Left hindlimb (tissue), 1 donor: ENCODE measurements at regions not wholly inside any gene's neighbourhood (a gene's known extent, or its start where the extent isn't known, plus 50 kb on each side); places are given as distances from the start of the nearest gene placed in this dataset.
"Not testable (repeated sequence)": the region's sequence is repeated elsewhere in the genome, so short reads cannot be mapped to it uniquely, and the experiment has no call there.

ENCODE experiments used
- DNase-seq: peaks from one replicate; pipeline ENCODE4 v3.0.0-alpha.2; 2018

DNA sequence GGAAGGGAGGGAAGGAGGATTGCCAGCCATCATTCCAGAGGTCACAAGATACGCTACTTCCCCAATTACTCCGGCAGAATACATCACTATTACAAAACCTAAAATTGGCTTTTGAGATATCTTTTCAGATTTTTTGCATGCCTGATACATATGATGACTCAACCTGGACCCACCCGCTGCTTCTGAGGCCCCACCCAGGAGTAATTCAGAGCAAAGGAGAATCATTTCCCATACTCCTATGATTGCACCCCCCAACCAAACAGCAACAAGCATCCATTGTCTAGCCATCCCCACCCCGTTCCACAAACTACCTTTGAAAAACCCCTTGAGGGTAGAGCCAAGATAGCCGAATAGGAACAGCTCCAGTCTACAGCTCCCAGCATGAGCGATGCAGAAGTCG, 163.5 kb upstream of the GJE1 start:
- DNase-seq: no peak

DNA sequence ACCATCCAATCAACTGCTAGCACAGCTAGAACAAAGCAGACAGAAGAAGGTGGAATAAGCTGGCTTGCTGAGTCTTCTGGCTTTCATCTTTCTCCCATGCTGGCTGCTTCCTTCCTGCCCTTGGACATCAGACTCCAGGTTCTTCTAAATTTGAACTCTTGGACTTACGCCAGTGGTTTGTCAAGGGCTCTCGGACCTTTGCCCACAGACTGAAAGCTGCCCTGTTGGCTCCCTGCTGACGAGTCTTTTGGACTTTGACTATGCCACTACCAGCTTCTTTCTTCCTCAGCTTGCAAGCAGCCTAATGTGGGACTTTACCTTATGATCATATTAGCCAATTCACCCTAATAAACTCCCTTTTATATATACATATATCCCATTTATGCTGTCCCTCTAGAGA, 164.1 kb upstream of the GJE1 start:
- no peak for DNase-seq

DNA sequence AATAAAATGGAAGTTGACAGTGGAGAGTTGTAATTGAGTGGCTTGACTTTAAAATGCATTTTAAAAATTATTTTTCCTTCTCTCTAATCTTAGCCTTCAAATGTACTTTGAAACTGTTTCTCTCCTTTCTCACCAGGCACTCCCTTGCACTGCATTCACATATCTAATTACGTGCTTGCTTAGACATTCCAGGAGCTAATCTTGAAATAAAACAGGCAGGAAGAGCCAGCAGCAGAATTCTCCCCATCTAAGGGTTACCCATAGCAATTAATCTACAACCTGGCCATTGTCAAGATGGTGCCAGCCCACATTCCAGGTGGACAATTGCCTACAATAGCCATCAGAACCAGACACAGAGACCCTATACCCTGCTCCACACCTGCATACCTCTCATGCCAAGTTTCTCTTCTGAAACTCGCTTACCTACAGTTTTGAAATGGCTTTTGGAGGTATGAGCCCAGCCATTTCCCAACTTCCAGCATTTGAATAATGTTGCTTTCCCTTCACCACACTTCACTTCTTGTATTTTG, 167.6 kb upstream of the GJE1 start:
- DNase-seq: no peak

- no peak for DNase-seq
These were observed 169.0 kb upstream of the GJE1 start for GRCh38 chr6:141963543-141964295.

DNA sequence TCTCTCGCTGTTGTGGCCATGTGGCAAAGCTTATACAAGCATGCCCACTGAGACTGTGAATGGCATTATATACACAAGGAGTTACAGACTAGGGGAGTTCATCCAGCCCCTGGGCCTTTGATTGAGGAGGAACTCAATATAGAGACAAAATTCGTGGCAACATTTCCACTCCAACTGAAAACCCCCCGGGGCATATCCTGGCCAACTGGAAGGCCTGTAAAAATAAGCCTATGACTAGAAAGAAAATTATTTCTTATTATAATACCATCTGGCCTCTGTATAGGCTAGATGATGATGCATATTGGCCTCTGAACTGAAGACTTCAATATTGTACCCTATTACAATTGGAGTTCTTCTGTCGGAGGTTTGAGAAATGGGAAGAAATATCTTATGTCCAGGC, 175.5 kb upstream of the GJE1 start:
- DNase-seq: no peak

DNA sequence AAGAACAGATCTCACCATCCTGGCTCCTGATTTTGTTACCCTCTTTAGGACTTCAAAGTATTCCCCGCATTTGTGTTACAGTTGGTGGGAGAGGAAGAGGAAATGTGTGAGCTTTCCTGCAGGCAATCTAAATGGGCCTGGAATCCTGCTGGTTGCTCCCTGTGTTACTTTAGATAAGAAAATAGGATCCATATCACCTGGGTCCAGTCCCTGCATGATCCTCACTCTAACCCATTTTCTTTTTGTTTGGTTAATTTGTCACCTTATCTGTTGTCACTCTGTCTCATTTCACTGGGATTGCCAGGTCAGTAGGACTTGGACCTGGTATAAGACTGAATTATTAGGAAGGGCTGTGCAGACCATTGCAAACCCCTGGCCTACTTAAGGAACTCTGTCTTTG, 175.9 kb upstream of the GJE1 start:
- DNase-seq: no peak

- DNase-seq: no peak
These were observed 176.5 kb upstream of the GJE1 start for GRCh38 chr6:141956046-141956761.

DNA sequence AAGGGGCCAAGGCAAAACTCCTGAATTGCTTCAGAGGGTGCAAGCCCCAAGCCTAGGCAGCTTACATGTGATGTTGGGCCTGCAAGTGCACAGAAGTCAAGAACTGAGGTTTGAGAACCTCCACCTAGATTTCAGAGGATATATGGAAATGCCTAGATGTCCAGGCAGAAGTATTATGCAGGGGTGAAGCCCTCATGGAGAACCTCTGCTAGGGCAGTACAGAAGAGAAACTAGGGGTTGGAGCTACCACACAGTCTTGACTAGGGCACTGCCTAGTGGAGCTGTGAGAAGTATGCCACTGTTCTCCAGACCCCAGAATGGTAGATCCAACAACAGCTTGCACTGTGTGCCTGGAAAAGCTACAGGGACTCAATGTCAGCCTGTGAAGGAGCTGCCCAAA, 179.7 kb upstream of the GJE1 start:
- DNase-seq: no peak

- DNase-seq: no peak
These were observed 186.2 kb upstream of the GJE1 start for GRCh38 chr6:141946502-141946901.

DNA sequence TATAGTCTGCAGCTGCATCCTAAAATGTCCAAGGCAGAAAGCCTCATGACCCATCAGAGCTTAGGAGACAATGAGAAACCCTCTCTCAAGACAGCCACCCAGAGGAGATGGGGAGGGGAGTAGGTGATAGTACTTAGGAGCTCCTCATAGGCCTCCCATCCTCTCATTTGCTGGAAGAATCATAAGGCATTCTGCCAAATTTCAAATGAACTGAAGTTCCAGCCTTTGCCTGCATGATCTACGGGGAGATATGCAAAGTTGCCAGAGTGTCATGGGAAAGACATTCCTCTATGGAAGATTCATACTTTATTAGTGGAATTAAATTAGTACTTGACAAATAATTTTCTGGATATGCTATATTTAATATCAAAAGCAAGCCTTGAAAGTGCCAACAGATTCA, 194.1 kb upstream of the GJE1 start:
- DNase-seq: no peak

- no peak for DNase-seq
These were observed 200.0 kb upstream of the GJE1 start for GRCh38 chr6:141932685-141933084.

DNA sequence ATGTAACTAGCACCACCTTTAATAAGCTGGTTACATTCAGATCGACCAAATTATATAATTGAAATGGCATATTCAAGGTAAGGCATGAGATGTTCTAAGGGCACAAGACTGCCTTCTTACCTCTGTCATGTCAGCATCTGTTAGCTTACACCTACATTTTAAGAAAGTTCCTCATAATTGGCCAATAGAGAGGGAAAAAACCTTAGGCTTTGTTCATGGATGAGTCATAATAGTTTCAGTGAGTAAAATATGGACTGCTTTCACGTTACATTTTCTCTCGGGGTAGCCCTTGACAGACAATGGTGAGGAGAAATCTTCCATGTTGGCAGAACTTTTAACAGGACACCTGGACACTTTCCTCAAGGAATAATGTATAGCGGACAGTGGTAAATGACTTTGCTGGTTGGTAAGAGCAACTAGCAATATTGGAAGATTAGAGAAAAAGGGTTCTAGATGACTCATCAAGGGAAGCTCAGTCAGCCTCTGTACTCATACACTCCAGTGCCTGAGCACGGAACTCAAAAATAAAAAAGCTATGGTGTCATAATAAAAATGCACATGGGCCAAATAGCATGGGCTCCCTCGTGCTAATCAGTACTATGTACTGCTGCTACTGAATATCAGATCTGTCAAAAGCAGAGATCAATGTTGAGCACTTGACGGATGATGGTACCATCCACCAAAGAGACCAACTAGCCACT, 206.4 kb upstream of the GJE1 start:
- not testable (repeated sequence) for DNase-seq

DNA sequence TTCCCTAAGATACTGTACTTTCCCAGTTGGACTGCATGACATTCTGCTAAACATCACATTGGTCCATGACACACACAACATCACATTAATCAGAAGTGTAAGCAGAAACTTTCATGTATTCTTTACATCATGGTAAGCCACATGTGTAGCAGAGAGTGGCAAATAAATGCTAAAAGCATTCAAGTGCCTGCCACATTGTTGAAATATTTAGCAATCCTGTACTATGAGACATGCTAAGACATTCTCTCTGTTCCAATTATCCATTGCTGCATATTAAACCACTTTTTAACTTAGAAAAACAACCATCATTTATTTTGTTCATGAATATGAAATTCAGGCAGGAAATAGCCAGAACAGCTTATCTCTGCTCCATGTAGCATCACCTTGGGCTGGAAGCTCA, 207.7 kb upstream of the GJE1 start:
- DNase-seq: no peak

- no peak for DNase-seq
These were observed 209.8 kb upstream of the GJE1 start for GRCh38 chr6:141922898-141923297.

GRCh38 chr6:141916682-141917505, 215.8 kb upstream of the GJE1 start:
- DNase-seq: not testable (repeated sequence)

DNA sequence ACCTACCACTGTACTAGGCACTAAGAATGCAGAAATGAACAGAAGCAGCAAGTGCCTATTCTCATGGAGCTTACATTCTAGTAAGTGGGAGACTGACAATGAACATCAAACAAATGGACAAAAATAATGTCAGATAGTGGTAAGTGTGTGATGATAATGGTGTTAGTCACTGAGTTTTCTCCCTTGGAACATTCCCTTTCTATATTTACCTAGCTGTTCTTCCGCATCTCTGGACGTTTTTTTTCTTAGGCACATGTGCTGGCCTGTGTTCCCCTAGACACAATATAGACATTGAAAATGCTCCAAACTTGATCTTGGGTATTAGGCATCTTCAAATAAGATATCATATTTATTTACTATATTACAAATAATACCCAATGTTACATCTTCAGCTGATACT, 218.1 kb upstream of the GJE1 start:
- no peak for DNase-seq

DNA sequence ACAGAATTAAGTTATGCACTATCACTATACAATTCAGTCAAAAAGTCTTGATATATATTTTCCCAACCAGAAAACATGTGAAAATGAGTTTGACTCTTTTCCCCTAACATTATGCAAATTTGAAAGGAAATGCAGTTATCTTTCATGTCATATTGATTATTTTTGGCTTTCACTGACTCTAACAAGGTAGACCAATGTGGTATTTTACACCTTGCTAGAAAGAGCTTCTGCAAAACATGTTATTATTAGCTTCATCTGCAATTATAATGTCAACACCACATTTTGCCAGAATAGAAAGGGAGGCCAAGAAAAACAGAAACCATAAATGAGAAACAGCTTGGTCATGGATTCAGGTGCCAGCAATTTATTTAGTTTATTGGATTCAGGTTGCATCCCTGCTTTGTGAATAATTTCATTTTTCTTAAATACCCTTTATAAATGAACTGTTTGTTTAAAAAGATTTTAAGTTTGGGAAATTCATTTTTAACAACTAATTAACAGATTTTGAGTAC, 226.1 kb upstream of the GJE1 start:
- DNase-seq: no peak

DNA sequence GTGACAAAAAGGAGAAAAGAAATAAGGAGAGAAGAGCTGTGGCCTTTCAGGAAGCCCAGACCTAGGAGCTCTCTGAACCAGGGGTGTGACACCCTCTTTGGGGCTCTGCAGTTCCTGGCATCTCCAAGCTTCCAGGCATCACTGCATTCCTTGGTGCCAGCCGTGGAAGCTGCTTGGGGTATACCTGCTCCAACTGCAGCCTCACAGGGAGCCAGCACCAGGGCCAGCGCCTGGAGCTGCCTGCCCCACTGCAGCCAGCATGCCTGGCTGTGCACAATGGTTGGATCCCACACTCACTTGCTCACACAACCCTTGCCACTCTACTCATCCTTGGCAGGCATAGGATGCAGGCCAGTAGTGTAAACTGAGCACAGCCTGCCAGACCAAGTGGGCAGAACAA, 242.1 kb upstream of the GJE1 start:
- DNase-seq: no peak

DNA sequence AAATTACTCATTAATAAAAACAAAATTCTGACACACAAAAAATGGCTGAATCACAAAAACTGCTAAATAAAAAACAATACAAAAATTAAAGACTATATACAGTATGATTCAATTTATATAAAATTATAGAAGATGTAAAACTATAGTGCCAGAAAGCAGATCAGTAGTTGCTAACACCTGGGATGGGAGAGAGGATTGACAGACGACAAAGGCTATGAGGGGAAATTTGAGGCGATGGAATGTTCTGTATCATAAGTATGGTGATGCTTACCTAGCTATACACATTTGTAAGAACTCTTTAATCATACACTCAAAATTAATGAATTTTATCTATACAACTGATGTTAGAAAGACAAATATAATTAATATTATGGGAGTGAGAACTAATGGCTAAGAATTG, 247.9 kb upstream of the GJE1 start:
- no peak for DNase-seq

- DNase-seq: no peak
These were observed 254.0 kb upstream of the GJE1 start for GRCh38 chr6:141878686-141879085.

- DNase-seq: no peak
These were observed 255.3 kb upstream of the GJE1 start for GRCh38 chr6:141877275-141877983.
